IPS-20b (cell line): ENCODE measurements at regions not wholly inside any gene's neighbourhood (a gene's known extent, or its start where the extent isn't known, plus 50 kb on each side); places are given as distances from the start of the nearest gene placed in this dataset.

Experiments
- H3K27ac ChIP-seq: one replicate; pipeline ENCODE4 v1.5.1; 2013; ENCODE audit warnings: low read length
- H3K27me3 ChIP-seq: 2 replicates; pipeline ENCODE4 v1.6.1; 2013; ENCODE audit warnings: mild to moderate bottlenecking, low read length, inconsistent platforms; ENCODE audit not compliant: insufficient read depth
- H3K36me3 ChIP-seq: 2 replicates; pipeline ENCODE4 v1.6.1; 2013; ENCODE audit warnings: low read depth, mild to moderate bottlenecking, inconsistent platforms, low read length, moderate library complexity; ENCODE audit not compliant: insufficient read depth
- H3K4me1 ChIP-seq: 2 replicates; pipeline ENCODE4 v1.6.1; 2013; ENCODE audit warnings: mild to moderate bottlenecking, control low read depth, inconsistent platforms, low read length, moderate library complexity; ENCODE audit not compliant: insufficient read depth
- H3K4me3 ChIP-seq: 2 replicates; pipeline ENCODE4 v1.5.1; 2013; ENCODE audit warnings: mild to moderate bottlenecking, low read length, inconsistent platforms
- H3K9ac ChIP-seq: 2 replicates; pipeline ENCODE4 v1.6.1; 2013; ENCODE audit warnings: low read depth, mild to moderate bottlenecking, inconsistent platforms, low read length, moderate library complexity
- H3K9me3 ChIP-seq: 2 replicates; pipeline ENCODE4 v1.6.1; 2013; ENCODE audit warnings: mild to moderate bottlenecking, low read depth, low read length, inconsistent platforms; ENCODE audit not compliant: insufficient read depth

DNA sequence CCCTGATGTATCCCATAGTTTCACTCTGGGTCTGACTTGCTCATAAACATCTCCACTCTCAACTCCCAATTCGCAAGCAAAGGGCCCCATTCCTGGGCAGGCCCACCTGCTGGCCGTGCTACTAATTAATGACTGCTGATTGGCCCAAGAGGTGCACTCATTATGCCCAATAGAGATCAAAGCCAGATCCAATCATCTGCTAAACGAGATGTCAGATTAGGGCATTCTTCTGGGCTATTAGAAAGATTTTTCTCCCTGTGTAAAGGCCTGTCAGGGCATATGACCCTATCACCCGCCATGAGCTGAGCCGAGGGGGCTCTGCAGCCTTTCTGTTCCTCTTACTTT is 103.4 kb upstream of the HAAO start:
- Histone ChIP-seq H3K4me1 (no peaks in the 10 kb centered on the region), H3K27me3 (no peaks in the 10 kb centered on the region), H3K9ac (no peak overlapping the region), H3K9me3 (no peaks in the 10 kb centered on the region), H3K27ac (no peak overlapping the region), H3K36me3 (no peaks in the 10 kb centered on the region), H3K4me3 (no peak overlapping the region)

DNA sequence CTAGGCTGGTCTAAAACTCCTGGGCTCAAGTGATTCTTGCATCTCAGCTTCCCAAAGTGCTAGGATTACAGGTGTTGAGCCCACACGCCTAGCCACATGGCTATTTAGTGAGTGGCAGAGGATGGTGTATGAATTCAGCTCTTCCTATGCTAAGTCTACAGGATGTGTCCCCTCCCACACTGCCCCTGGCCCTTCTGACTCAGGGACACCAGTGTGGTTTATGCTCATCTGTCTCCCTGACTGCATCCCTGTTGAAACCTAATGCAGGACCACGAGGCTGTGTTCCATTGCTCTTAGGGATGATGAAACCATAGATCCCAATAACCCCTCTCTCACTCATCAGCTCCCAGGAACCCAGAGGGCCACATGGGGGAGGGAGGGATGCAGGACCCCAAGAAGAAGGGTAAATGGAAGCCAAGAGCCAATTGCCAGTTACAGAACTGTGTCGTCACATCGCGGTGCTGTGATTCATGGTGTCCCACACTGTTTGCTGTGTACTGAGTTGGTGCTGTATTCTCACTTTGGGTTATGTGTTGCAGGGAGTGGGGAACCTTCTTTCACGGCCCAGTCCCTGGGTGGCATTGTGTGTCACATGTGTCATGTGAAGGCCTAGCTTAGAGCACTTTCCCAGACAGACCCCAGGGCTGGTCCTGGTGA is 102.9 kb upstream of the HAAO start:
- Histone ChIP-seq H3K9ac (no peak overlapping the region), H3K4me1 (no peaks in the 10 kb centered on the region), H3K4me3 (no peak overlapping the region), H3K27ac (no peak overlapping the region), H3K27me3 (no peaks in the 10 kb centered on the region), H3K36me3 (no peaks in the 10 kb centered on the region), H3K9me3 (no peaks in the 10 kb centered on the region)

DNA sequence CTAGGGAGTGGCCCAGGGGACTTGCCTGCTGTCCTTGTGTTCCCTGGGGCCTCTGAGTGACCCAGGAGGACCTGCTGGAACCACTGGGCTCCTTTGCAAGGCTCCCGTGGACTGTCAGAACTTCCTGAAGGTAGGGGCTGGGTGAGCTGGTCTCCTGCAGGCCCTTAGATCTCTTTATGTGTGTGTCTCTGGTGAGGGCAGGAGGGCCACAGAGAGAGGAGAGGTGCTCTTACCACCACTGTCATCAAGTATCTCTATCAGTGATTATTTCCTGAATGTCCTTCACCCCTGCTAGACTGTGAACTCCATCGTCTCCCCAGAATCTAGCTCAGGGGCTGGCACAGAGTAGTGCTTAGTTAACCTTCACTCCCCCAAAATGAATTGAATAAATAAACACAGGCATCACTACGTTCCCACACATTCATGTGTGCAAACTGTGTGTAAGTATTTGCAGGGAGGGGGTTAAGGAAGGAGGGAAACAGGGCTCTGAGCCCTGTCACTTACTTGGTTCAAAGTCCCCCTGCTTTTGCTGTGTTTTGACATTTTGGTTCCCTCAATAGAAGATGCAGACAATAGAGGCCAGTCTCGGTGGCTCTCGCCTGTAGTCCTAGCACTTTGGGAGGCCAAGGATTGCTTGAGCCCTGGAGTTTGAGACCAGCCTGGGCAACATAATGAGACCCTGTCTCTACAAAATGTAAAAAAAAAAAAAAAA is 100.8 kb upstream of the HAAO start:
- Histone ChIP-seq H3K4me3 (no peak overlapping the region), H3K4me1 (no peaks in the 10 kb centered on the region), H3K27me3 (no peaks in the 10 kb centered on the region), H3K9me3 (peaks cover 12% of the 10 kb centered on the region), H3K27ac (no peak overlapping the region), H3K36me3 (no peaks in the 10 kb centered on the region), H3K9ac (no peak overlapping the region)

DNA sequence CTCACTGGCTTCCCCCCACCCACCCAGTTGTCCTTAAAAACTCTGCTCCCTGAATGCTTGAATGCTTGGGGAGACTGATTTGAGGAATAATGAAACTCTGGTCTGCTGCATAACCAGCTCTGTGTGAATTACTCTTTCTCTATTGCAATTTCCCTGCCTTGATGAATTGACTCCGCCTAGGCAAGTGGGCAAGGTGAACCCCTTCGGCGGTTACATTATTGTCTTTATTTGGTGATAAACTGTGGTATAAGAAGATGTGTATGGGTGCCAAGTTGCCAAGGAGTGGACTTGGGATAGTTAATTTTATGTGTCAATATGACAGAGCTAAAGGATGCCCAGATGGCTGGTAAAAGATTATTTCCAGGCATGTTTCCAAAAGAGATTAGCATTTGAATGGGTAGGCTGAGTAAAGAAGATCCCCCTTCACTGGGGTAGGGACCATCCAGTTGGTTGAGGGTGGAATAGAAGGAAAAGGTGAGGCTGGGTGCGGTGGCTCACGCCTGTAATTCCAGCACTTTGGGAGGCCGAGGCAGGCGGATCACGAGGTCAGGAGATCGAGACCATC is 98.5 kb upstream of the HAAO start:
- no peaks in the 10 kb centered on the region for H3K27me3 ChIP-seq
- no peak overlapping the region for H3K4me3 ChIP-seq
- H3K36me3 ChIP-seq, result no peaks in the 10 kb centered on the region
- no peaks in the 10 kb centered on the region for H3K4me1 ChIP-seq
- H3K9me3 ChIP-seq, result peaks cover 12% of the 10 kb centered on the region
- H3K9ac ChIP-seq, result no peak overlapping the region
- H3K27ac ChIP-seq, result no peak overlapping the region

DNA sequence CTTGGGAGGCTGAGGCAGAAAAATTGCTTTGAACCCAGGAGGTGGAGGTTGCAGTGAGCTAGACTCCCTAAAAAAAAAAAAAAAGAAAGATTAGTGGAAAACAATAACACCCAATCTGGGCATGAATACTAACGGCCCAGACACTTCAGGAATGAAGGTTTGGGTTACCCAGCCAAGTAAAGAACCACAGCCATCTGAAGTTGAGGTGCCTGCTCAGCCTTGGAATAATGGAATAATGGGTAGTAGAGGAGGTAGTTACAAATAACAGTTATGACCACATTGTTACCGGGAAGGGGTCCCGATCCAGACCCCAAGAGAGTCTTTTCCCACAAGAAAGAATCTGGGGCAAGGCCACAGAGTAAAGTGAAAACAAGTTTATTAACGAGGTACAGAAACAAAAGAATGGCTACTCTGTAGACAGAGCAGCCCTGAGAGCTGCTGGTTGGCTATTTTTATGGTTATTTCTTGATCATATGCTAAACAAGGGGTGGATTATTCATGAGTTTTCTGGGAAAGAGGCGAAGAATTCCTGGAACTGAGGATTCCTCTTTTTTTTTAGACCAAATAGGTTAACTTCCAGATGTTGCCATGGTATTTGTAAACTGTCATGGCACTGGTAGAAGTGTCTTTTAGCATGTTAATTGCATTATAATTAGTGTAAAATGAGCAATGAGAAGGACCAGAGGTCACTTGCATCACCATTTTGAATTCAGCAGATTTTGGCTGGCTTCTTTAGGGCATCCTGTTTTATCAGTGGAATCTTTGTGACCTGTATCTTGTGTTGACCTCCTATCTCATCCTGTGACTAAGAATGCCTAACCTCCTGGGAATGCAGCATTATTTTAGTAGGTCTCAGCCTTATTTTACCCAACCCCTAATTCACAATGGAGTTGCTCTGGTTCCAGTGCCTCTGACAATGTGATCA is 96.2 kb upstream of the HAAO start:
- Histone ChIP-seq H3K4me1 (no peaks in the 10 kb centered on the region), H3K9me3 (peaks cover 12% of the 10 kb centered on the region), H3K27ac (no peak overlapping the region), H3K9ac (no peak overlapping the region), H3K4me3 (no peak overlapping the region), H3K36me3 (no peaks in the 10 kb centered on the region), H3K27me3 (no peaks in the 10 kb centered on the region)

DNA sequence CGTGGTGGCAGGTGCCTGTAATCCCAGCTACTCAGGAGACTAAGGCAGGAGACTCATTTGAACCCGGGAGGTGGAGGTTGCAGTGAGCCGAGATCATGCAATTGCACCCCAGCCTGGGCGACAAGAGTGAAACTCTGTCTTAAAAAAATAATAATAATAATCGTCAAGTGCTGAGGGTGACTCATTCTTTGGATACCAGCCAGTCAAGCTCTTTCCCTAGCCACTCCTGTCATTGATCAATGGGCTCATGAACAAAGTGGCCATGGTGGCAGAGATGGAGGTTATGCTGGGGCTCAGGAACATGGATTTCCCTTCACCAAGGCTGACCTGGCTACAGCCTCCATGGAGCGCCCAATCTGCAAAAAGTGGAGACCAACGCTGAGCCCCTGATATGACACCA is 94.5 kb upstream of the HAAO start:
- Histone ChIP-seq H3K9me3 (peaks cover 12% of the 10 kb centered on the region), H3K4me3 (no peak overlapping the region), H3K9ac (no peak overlapping the region), H3K36me3 (no peaks in the 10 kb centered on the region), H3K4me1 (no peaks in the 10 kb centered on the region), H3K27me3 (no peaks in the 10 kb centered on the region), H3K27ac (no peak overlapping the region)

DNA sequence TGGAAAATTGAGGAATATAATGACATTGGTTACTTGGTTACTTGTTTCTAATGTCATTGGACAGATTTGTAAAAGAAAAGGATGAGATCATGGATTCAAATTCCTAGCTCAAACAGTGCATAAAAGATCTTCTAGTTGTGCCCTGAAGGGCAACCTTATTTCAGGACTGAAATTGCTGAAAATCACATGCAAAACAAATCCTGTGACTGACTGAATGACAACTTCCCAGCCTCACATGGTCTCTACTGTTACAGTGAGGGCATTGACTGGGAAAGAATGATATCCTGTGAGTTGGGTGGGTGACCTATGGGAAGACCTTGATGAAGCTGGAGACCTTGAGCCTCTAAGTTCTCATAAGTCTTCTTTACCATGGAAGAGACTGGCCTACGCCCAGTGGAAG is 90.4 kb upstream of the HAAO start:
- Histone ChIP-seq H3K9me3 (no peaks in the 10 kb centered on the region), H3K4me3 (no peak overlapping the region), H3K27ac (no peak overlapping the region), H3K9ac (no peak overlapping the region), H3K27me3 (no peaks in the 10 kb centered on the region), H3K36me3 (no peaks in the 10 kb centered on the region), H3K4me1 (no peaks in the 10 kb centered on the region)

DNA sequence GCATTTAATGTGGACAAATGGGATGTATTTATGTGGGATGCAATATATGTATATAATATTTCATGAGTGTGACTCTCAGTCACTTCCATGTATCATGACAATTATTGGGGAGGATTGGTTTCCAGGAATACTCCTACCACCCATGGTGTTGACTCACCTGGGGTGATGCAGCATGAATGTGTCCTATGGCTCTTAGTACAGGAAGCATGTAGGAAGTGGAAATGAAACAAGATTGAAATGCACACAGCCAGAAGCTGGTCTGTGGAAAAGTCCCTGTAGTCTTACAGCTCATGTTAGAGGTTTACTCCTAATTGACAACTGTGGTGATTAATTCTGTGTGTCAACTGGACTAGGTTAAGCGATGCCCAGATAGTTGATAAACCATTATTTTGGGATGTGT is 89.3 kb upstream of the HAAO start:
- H3K4me1 ChIP-seq, result no peaks in the 10 kb centered on the region
- no peak overlapping the region for H3K27ac ChIP-seq
- H3K4me3 ChIP-seq, result no peak overlapping the region
- H3K27me3 ChIP-seq, result no peaks in the 10 kb centered on the region
- no peak overlapping the region for H3K9ac ChIP-seq
- no peaks in the 10 kb centered on the region for H3K36me3 ChIP-seq
- H3K9me3 ChIP-seq, result no peaks in the 10 kb centered on the region

DNA sequence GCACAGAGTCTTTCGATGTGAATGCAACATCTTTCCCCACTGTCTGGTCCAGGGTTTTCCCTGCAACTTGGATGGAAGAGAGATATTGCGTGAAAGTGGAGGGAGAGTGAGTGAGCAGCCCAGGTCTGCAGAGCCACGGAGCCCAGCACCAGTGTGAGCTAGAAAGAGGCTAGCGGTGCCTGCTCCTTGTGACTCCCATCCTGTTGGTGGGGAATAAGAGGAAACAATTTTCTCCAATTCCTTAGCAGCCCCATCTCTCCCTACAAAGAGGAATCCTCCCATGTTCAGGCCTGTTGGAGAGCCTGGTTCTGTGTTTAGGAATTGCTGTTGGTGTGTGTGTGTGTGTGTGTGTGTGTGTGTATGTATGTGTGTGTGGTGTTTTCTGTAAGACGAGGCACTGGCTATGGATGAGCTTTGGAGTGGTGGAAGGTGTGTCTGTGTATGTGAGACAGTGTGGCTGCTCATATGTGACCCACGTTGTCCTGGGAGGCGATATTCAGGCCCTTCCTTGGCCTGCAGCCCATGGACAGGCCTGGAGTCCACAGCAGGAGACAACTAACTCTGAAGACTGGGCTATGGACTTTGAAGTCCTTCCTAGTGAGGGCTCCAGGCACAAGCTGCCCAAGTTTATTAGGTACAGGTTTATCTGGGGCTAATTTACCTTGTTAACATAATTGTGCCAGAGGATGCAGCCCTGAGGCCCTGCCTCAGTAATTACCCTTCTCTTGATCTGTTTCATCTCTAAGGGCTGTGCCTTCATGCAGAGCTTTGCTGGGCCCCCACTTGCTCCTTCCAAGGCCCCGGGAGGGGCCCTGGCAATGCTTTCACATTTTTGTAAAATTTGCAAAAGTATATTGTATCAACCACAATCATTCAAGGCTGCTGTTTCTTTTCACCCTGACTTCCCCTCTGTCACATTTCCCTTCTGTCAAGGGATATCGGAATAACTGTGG is 88.6 kb upstream of the HAAO start:
- Histone ChIP-seq H3K4me3 (no peak overlapping the region), H3K9me3 (no peaks in the 10 kb centered on the region), H3K4me1 (no peaks in the 10 kb centered on the region), H3K27me3 (no peaks in the 10 kb centered on the region), H3K9ac (no peak overlapping the region), H3K36me3 (no peaks in the 10 kb centered on the region), H3K27ac (no peak overlapping the region)

DNA sequence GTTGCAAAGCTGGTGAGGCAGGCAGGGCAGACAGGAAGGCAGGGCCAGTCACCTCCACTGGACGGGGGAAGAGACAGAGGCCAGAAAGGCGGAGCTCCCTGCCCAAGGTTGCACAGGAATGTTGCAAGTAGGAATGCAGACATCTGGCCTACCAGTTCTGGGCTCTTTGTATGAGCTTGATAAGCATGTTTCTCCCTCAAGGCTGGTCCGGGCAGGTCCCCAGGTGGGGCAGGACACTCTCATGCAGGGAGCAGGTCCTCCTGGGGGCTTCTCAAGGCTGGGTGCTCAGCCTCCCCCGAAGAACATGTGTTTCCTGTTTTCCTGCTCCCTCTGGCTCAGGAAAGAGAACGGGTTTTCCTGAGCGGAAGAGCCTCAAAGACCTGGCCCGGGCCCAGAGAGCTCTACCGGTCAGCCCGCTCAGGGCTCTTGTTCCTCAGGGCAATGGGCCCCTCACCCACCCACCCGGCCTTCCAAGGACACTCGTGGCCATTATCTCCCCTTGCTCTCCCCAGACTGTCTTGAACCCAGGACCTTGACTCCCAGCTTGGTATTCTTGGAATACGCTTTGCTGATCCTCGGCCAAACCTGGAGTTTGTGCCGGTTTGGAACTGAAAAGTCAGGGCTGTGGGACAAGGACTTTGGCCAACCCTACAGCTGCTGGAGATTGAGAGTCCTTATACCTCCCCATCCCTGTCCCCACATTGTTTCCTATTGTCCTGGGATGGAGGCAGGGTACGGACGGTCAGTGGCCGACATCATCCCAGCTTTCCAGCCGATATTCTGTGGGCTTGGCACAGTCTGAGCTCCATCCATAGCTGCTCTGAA is 87.7 kb upstream of the HAAO start:
- H3K9me3 ChIP-seq, result no peaks in the 10 kb centered on the region
- H3K9ac ChIP-seq, result no peak overlapping the region
- no peaks in the 10 kb centered on the region for H3K27me3 ChIP-seq
- no peaks in the 10 kb centered on the region for H3K4me1 ChIP-seq
- no peaks in the 10 kb centered on the region for H3K36me3 ChIP-seq
- no peak overlapping the region for H3K27ac ChIP-seq
- no peak overlapping the region for H3K4me3 ChIP-seq
